Neural cell (in vitro differentiated cells): ENCODE measurements at regions not wholly inside any gene's neighbourhood (a gene's known extent, or its start where the extent isn't known, plus 50 kb on each side); places are given as distances from the start of the nearest gene placed in this dataset.

Experiments used
- H2AFZ ChIP-seq: fragments of 200-600, 300-800 bp; sonication (generic), shearing (Covaris generic); 2 replicates; pipeline ENCODE4 v1.6.0; 2014; ENCODE audit warnings: low read depth, mild to moderate bottlenecking, antibody characterized with exemption, low read length, moderate library complexity
- H3F3A ChIP-seq: fragments of 200-600 bp; shearing (Covaris generic); 2 replicates; pipeline ENCODE4 v1.6.1; 2016; ENCODE audit warnings: mild to moderate bottlenecking, moderate library complexity, mixed read lengths, antibody characterized with exemption, low read length; ENCODE audit not compliant: insufficient read depth, poor library complexity, severe bottlenecking
- H3K27ac ChIP-seq: fragments of 200-600, 300-800 bp; sonication (generic), shearing (Covaris generic); 2 replicates; pipeline ENCODE4 v1.5.1; 2014; ENCODE audit warnings: mild to moderate bottlenecking, low read length, moderate library complexity
- H3K27me3 ChIP-seq: fragments of 300-800, 200-600 bp; sonication (generic), shearing (Covaris generic); 2 replicates; pipeline ENCODE4 v1.6.0; 2014; ENCODE audit warnings: mild to moderate bottlenecking, low read depth, low read length, moderate library complexity; ENCODE audit not compliant: insufficient read depth
- H3K36me3 ChIP-seq: fragments of 300-800, 200-600 bp; sonication (generic), shearing (Covaris generic); 2 replicates; pipeline ENCODE4 v1.5.1; 2014; ENCODE audit warnings: mild to moderate bottlenecking, antibody characterized with exemption, low read length, moderate library complexity; ENCODE audit not compliant: insufficient read depth
- H3K4me2 ChIP-seq: fragments of 300-800, 200-600 bp; sonication (generic), shearing (Covaris generic); 2 replicates; pipeline ENCODE4 v1.6.0; 2014; ENCODE audit warnings: mild to moderate bottlenecking, low read length
- H3K4me3 ChIP-seq: fragments of 300-800, 200-600 bp; sonication (generic), shearing (Covaris generic); 2 replicates; pipeline ENCODE4 v1.5.1; 2014; ENCODE audit warnings: mild to moderate bottlenecking, low read length, moderate library complexity
- H3K79me2 ChIP-seq: fragments of 200-600 bp; shearing (Covaris generic); replicated peaks from 2 replicates; pipeline ENCODE4 v1.6.0; 2014; ENCODE audit warnings: mild to moderate bottlenecking, low read length, moderate library complexity; ENCODE audit not compliant: insufficient read depth
- H3K9ac ChIP-seq: fragments of 300-800, 200-600 bp; sonication (generic), shearing (Covaris generic); 2 replicates; pipeline ENCODE4 v1.6.1; 2016; ENCODE audit warnings: mild to moderate bottlenecking, low read length, mixed read lengths
- H3K9me2 ChIP-seq: fragments of 200-600 bp; shearing (Covaris generic); 2 replicates; pipeline ENCODE4 v1.6.1; 2016; ENCODE audit warnings: mild to moderate bottlenecking, low read length, mixed read lengths; ENCODE audit not compliant: insufficient read depth
- H3K9me3 ChIP-seq: fragments of 200-600, 300-800 bp; sonication (generic), shearing (Covaris generic); 2 replicates; pipeline ENCODE4 v1.6.1; 2016; ENCODE audit warnings: mild to moderate bottlenecking, mixed run types, low read length, moderate library complexity, mixed read lengths
- H4K20me1 ChIP-seq: fragments of 200-600 bp; shearing (Covaris generic); 2 replicates; pipeline ENCODE4 v1.6.1; 2016; ENCODE audit warnings: mild to moderate bottlenecking, mixed run types; ENCODE audit not compliant: insufficient read depth
- CTCF ChIP-seq: fragments of 450-650 bp; IDR thresholded peaks from 2 replicates; pipeline ENCODE4 v1.5.1; 2014; ENCODE audit warnings: antibody characterized with exemption, mild to moderate bottlenecking, moderate library complexity; ENCODE audit not compliant: poor library complexity, severe bottlenecking
- EP300 ChIP-seq: fragments of 450-650 bp; conservative IDR thresholded peaks from 2 replicates; pipeline ENCODE4 v1.6.1; 2014; ENCODE audit warnings: antibody characterized with exemption, mild to moderate bottlenecking, moderate library complexity; ENCODE audit not compliant: poor library complexity, severe bottlenecking
- EZH2 ChIP-seq: fragments of 200-600, 300-800 bp; shearing (Covaris generic), sonication (generic); IDR thresholded peaks from 2 replicates; pipeline ENCODE4 v1.6.1; 2014; ENCODE audit warnings: antibody characterized with exemption, low read length, borderline replicate concordance, mild to moderate bottlenecking; ENCODE audit not compliant: insufficient read depth, poor library complexity, severe bottlenecking
- MXI1 ChIP-seq: fragments of 450-650 bp; conservative IDR thresholded peaks from 2 replicates; pipeline ENCODE4 v1.6.1; 2014; ENCODE audit warnings: antibody characterized with exemption, mild to moderate bottlenecking; ENCODE audit not compliant: poor library complexity, severe bottlenecking
- POLR2AphosphoS5 ChIP-seq: IDR thresholded peaks from 2 replicates; pipeline ENCODE4 v1.6.1; 2012
- RAD21 ChIP-seq: fragments of 450-650 bp; conservative IDR thresholded peaks from 2 replicates; pipeline ENCODE4 v1.6.1; 2014; ENCODE audit warnings: antibody characterized with exemption, mild to moderate bottlenecking, moderate library complexity
- REST ChIP-seq: IDR thresholded peaks from 2 replicates; pipeline ENCODE4 v1.6.1; 2012; ENCODE audit warnings: borderline replicate concordance
- SMC3 ChIP-seq: fragments of 450-650 bp; conservative IDR thresholded peaks from 2 replicates; pipeline ENCODE4 v1.6.1; 2014; ENCODE audit warnings: antibody characterized with exemption, mild to moderate bottlenecking, moderate library complexity; ENCODE audit not compliant: poor library complexity
- TAF1 ChIP-seq: IDR thresholded peaks from 2 replicates; pipeline ENCODE4 v1.6.1; 2012; ENCODE audit warnings: low read depth

GRCh38 chr1:4003846-4004505 is 103.9 kb upstream of the C1orf174 start:
- no peaks in the 10 kb centered on the region for H3F3A ChIP-seq
- H2AFZ ChIP-seq: no peak overlapping the region
- TF ChIP-seq POLR2AphosphoS5: no peak
- TF ChIP-seq CTCF: no peak
- no peak for TF ChIP-seq RAD21
- no peak for TF ChIP-seq EP300
- no peak for TF ChIP-seq REST
- no peak for TF ChIP-seq SMC3
- TF ChIP-seq EZH2: no peak
- TF ChIP-seq TAF1: no peak
- TF ChIP-seq MXI1: no peak
- H3K4me3 ChIP-seq: no peak overlapping the region
- H4K20me1 ChIP-seq: no peaks in the 10 kb centered on the region
- no peak overlapping the region for H3K27ac ChIP-seq
- no peaks in the 10 kb centered on the region for H3K27me3 ChIP-seq
- H3K36me3 ChIP-seq: no peaks in the 10 kb centered on the region
- H3K9me2 ChIP-seq: no peaks in the 10 kb centered on the region
- no peak overlapping the region for H3K9ac ChIP-seq
- no peaks in the 10 kb centered on the region for H3K79me2 ChIP-seq
- no peaks in the 10 kb centered on the region for H3K9me3 ChIP-seq
- H3K4me2 ChIP-seq: no peak overlapping the region

GRCh38 chr1:4004635-4005430 is 104.8 kb upstream of the C1orf174 start:
- Histone ChIP-seq H3K4me2 (no peak overlapping the region), H3K9ac (no peak overlapping the region), H3F3A (no peaks in the 10 kb centered on the region), H3K36me3 (no peaks in the 10 kb centered on the region), H3K27me3 (no peaks in the 10 kb centered on the region), H3K9me3 (no peaks in the 10 kb centered on the region), H3K9me2 (no peaks in the 10 kb centered on the region), H2AFZ (no peak overlapping the region), H3K4me3 (no peak overlapping the region), H3K27ac (no peak overlapping the region), H4K20me1 (no peaks in the 10 kb centered on the region), H3K79me2 (no peaks in the 10 kb centered on the region)
- no peak for TF ChIP-seq EP300
- TF ChIP-seq REST: no peak
- no peak for TF ChIP-seq TAF1
- TF ChIP-seq MXI1: no peak
- no peak for TF ChIP-seq POLR2AphosphoS5
- TF ChIP-seq EZH2: no peak
- no peak for TF ChIP-seq RAD21
- no peak for TF ChIP-seq CTCF
- no peak for TF ChIP-seq SMC3
